Stimulated activated CD4-positive, alpha-beta T cell treated with anti-CD3 and anti-CD28 coated beads, Interleukin-12 subunit alpha, Interleukin-12 subunit beta, amount 100 ng/mL, for 48 hours (primary cell): ENCODE measurements at regions not wholly inside any gene's neighbourhood (a gene's known extent, or its start where the extent isn't known, plus 50 kb on each side); places are given as distances from the start of the nearest gene placed in this dataset.
A peak's percentile ranks its signal among the peaks of the same experiment; 100 is the strongest.

Experiments
- DNase-seq, 3 donors: peaks; one replicate each; pipeline ENCODE4 v3.0.0-alpha.2; 2020; ENCODE audit warnings: low read depth in 2 of 3, low spot score in 1 of 3

GRCh38 chr4:113849771-113850170 lies 88.2 kb upstream of the CAMK2D start:
- DNase-seq = no peak

GRCh38 chr4:113847710-113848109 lies 86.2 kb upstream of the CAMK2D start:
- no peak for DNase-seq

- DNase-seq = no peak
Observed at GRCh38 chr4:113846433-113846832, 84.9 kb upstream of the CAMK2D start.

GRCh38 chr4:113845138-113845537 lies 83.6 kb upstream of the CAMK2D start:
- no peak for DNase-seq

GRCh38 chr4:113844369-113844768 lies 82.8 kb upstream of the CAMK2D start:
- DNase-seq = no peak

GRCh38 chr4:113840861-113841260 lies 79.3 kb upstream of the CAMK2D start:
- DNase-seq = no peak

GRCh38 chr4:113838460-113838859 lies 76.9 kb upstream of the CAMK2D start:
- no peak for DNase-seq

GRCh38 chr4:113837397-113837796 lies 75.9 kb upstream of the CAMK2D start:
- no peak for DNase-seq

- no peak for DNase-seq
Observed at GRCh38 chr4:113835005-113835404, 73.5 kb upstream of the CAMK2D start.

- DNase-seq = no peak
Observed at GRCh38 chr4:113834298-113834697, 72.8 kb upstream of the CAMK2D start.

GRCh38 chr4:113832803-113833202 lies 71.3 kb upstream of the CAMK2D start:
- no peak for DNase-seq

- no peak for DNase-seq
Observed at GRCh38 chr4:113831457-113831856, 69.9 kb upstream of the CAMK2D start.

GRCh38 chr4:113828702-113829101 lies 67.2 kb upstream of the CAMK2D start:
- DNase-seq = no peak

- DNase-seq = no peak
Observed at GRCh38 chr4:113827285-113827684, 65.7 kb upstream of the CAMK2D start.

- no peak for DNase-seq
Observed at GRCh38 chr4:113826421-113826820, 64.9 kb upstream of the CAMK2D start.

- peak in 1 of 3 donors; percentile 12 for DNase-seq
Observed at GRCh38 chr4:113825272-113825671, 63.7 kb upstream of the CAMK2D start.

GRCh38 chr4:113824396-113824795 lies 62.9 kb upstream of the CAMK2D start:
- DNase-seq = no peak

GRCh38 chr4:113823291-113823659 lies 61.7 kb upstream of the CAMK2D start:
- DNase-seq = no peak

GRCh38 chr4:113822555-113823290 lies 61.2 kb upstream of the CAMK2D start:
- DNase-seq = no peak

- no peak for DNase-seq
Observed at GRCh38 chr4:113821856-113822255, 60.3 kb upstream of the CAMK2D start.

GRCh38 chr4:113820108-113820507 lies 58.6 kb upstream of the CAMK2D start:
- DNase-seq = no peak

GRCh38 chr4:113815826-113816225 lies 54.3 kb upstream of the CAMK2D start:
- no peak for DNase-seq

GRCh38 chr4:113811359-113811758 lies 49.8 kb upstream of the CAMK2D start:
- no peak for DNase-seq
